Sciatic nerve (tissue), 2 donors: ENCODE measurements at regions not wholly inside any gene's neighbourhood (a gene's known extent, or its start where the extent isn't known, plus 50 kb on each side); places are given as distances from the start of the nearest gene placed in this dataset.

Experiments
- ATAC-seq: fragments of 200-7000 bp; cut with Tn5 transposase; one replicate; pipeline ENCODE4 v1.9.1; 2020; ENCODE audit warnings: mild to moderate bottlenecking, moderate library complexity
- DNase-seq: peaks from one replicate; pipeline ENCODE4 v3.0.0-alpha.2; 2020; ENCODE audit warnings: low spot score
- intact Hi-C: fragments of 100-400 bp; cut with DNase I; formaldehyde crosslinking; loops from one replicate; pipeline ENCODE4 v1.14.2; 2022
- donor health status: DM: no; HTN: no; CAD: no.
- donor health status: DM: no; HTN: no; CAD: no.

- intact Hi-C loops = no loop called here
- no peak for ATAC-seq
- no peak for DNase-seq
These were observed 492.7 kb upstream of the CLINT1 start for GRCh38 chr5:158351485-158352125.

- intact Hi-C loops = no loop called here
- ATAC-seq (no peak), DNase-seq (no peak)
These were observed 491.0 kb upstream of the CLINT1 start for GRCh38 chr5:158349987-158350386.

DNA sequence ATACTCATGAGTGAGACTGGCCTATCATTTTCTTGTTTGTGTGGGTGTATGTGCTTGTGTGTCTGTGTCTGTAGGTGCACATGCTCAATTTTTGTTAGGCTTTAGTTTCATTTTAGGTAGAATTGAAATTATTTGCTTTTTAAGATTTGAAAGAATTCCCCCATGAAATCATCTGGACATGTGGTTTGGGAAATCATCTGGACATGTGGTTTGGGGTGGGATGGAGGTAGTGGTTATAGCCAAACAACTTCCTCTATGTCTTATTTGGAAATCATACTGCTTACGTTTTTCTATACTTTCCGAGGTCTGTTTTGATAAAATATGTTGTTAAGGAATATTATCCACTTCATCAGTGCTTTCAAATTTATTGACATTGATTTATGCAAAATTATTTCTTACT is 485.4 kb upstream of the CLINT1 start:
- no peak for ATAC-seq
- intact Hi-C loops = no loop called here

DNA sequence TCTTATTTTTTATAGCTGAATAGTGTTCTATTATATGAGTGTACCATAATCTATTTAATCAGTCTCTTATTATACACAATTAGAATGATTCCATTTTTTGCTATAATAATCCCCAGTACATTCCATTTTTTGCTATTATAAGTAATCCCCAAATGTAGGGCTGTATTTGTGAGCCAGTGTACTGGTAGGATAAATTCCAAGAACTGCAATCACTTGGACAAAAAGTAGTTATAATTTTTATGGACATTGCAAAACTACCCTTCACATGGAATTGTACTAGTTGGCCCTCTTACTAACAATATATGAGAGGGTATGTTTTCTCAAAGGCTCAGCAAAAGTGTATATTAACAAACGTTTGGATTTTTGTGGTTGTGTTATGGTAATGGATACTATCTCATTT is 481.7 kb upstream of the CLINT1 start:
- DNase-seq = no peak
- intact Hi-C loops = no loop called here
- peak; percentile 32 for ATAC-seq

More for the DNA sequence above, 485.4 kb upstream of the CLINT1 start:
- DNase-seq = no peak

DNA sequence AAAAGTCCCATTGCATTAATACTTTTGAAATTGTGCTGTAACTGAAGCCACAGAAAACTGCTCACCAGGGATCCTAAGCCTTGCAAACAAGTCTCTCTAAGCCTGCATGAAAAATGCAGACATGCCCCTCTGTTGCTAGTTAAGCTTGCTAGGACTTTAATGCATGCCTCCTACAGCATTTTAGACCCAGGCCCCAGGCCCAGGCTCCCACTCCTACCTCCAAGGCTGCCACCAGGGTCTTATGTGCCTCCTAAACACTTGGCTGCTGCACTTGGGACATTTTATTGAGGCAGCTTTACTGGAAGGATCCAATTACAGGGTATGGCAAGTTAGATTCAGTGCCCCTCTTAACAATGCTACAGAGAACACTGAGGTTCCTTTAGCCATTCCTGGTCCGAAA is 467.3 kb upstream of the CLINT1 start:
- intact Hi-C loops = no loop called here
- ATAC-seq (no peak), DNase-seq (no peak)

GRCh38 chr5:158324236-158324635 is 465.3 kb upstream of the CLINT1 start:
- DNase-seq = no peak
- intact Hi-C loops = loop anchor here (5.0 kb wide), 1 partner anchor 1178 kb away; no protein-coding TSS in a partner anchor
- ATAC-seq = no peak

DNA sequence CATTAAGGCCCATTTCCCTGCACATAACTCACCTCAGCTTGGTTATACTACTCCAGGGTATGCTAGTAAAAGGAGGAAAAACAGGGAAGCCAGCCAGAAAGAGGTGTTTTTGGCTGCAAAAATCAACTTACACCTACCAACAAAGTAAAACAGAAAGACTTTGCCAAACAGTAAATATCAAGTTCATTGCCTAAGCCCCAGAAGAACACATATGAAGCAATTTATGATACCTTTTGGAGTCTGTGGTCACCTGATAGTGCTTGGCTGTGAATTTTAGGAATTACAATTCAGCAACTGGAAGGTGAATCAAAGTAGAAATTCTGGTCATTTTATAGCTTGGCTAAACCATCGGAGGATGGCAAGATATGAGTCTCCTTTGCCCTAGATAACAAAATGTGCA is 463.7 kb upstream of the CLINT1 start:
- DNase-seq (no peak), ATAC-seq (no peak)
- intact Hi-C loops = loop anchor here (5.0 kb wide), 1 partner anchor 1180 kb away; no protein-coding TSS in a partner anchor

DNA sequence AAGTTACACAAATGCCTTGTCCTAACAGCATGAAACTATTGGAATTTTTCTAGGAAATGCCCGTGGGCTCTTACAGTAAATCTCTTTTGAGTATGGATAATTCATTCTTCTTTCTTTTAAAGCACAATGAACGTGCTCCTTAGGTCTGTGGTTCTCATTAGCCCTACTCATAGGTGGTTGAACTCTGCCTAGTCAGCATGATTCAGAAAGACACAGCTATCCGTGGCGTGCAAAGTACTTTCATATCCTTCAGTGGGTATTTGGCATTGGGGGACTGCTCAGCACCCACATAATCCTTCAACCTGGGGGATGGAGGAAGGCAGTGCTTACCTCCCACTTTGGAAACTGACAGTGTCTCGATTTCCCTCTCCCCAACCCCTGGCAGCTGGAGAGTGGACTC is 462.0 kb upstream of the CLINT1 start:
- no peak for ATAC-seq
- no peak for DNase-seq
- intact Hi-C loops = loop anchor here (5.0 kb wide), 1 partner anchor 1181 kb away; no protein-coding TSS in a partner anchor

DNA sequence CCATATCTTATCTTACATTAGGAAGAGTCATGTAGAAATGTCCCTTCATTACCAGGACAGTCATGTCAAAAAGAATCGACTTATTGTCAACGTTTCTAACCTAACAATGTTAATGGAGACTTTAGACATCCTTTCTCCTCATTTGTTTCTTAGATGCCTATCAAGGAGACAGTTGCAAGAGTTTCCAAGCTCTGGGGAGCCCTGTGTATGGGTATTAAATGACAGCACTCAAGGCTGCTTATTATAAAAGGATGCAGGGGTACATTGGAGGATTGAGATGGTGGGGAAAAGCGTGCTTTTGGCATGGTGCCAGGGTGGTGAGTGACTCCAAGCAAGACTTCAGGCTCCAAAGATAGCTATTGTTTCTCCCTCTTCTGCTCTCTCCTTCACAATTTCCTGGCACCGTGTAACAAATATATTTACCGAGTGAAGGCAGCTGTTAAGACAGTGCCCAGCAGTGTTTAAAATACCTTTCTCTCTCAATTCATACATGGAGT is 461.3 kb upstream of the CLINT1 start:
- intact Hi-C loops = loop anchor here (5.0 kb wide), 1 partner anchor 1182 kb away; no protein-coding TSS in a partner anchor
- DNase-seq = no peak
- ATAC-seq = no peak

- DNase-seq = no peak
- intact Hi-C loops = no loop called here
- ATAC-seq = no peak
These were observed 458.6 kb upstream of the CLINT1 start for GRCh38 chr5:158317507-158317906.

- intact Hi-C loops = no loop called here
- ATAC-seq (no peak), DNase-seq (no peak)
These were observed 455.0 kb upstream of the CLINT1 start for GRCh38 chr5:158313733-158314464.

DNA sequence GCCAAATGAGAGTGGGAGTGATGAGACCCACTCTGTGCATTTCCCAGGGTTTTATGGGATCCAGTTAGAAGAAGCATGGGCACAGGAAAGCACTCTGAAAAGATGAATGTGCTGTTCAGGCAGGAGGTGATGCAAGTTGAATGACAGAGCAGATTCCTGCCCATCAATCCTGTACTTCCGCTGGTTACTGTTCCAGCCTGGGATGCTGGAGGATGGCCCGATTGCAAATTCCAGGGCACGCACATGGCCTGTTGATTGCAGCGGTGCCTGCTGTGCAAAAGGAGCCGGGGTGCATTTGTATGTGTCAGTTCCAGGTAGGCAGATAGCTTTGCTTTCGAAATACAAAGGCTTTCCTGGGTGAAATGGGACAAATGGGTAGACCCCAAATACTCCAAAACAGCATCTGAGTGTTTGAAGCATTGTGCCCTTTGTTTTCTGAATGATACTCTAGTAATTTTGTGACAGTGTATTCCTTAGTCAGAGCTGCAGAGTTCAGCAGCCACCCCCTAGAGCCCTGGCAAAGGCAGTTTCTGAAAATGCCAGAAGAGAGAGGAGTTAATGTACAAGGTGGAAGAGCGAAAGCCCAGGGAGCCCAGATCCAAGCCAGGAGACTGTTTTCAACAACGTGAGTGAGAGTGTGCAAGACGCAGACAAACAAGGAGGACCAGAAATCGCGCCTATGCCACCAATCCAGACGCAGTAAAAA is 454.2 kb upstream of the CLINT1 start:
- DNase-seq = no peak
- intact Hi-C loops = no loop called here
- ATAC-seq = no peak

- intact Hi-C loops = no loop called here
- DNase-seq = no peak
- ATAC-seq = no peak
These were observed 450.3 kb upstream of the CLINT1 start for GRCh38 chr5:158309088-158309807.

GRCh38 chr5:158308429-158309025 is 449.6 kb upstream of the CLINT1 start:
- ATAC-seq = no peak
- no peak for DNase-seq
- intact Hi-C loops = no loop called here

GRCh38 chr5:158305861-158306260 is 446.9 kb upstream of the CLINT1 start:
- no peak for ATAC-seq
- no peak for DNase-seq
- intact Hi-C loops = no loop called here

GRCh38 chr5:158304607-158305006 is 445.7 kb upstream of the CLINT1 start:
- intact Hi-C loops = no loop called here
- ATAC-seq (no peak), DNase-seq (no peak)

- ATAC-seq (no peak), DNase-seq (no peak)
- intact Hi-C loops = no loop called here
These were observed 444.9 kb upstream of the CLINT1 start for GRCh38 chr5:158303883-158304282.

- intact Hi-C loops = no loop called here
- DNase-seq (no peak), ATAC-seq (no peak)
These were observed 444.3 kb upstream of the CLINT1 start for GRCh38 chr5:158303275-158303674.

- ATAC-seq (no peak), DNase-seq (no peak)
- intact Hi-C loops = no loop called here
These were observed 443.1 kb upstream of the CLINT1 start for GRCh38 chr5:158302029-158302428.
